Left lung (tissue), 4 donors: ENCODE measurements at regions not wholly inside any gene's neighbourhood (a gene's known extent, or its start where the extent isn't known, plus 50 kb on each side); places are given as distances from the start of the nearest gene placed in this dataset.

ENCODE experiments used
- ATAC-seq: fragments of 200-7000 bp; cut with Tn5 transposase; one replicate; pipeline ENCODE4 v1.9.1; 2020; ENCODE audit warnings: moderate library complexity
- DNase-seq, 4 donors: peaks; one replicate each; pipeline ENCODE4 v3.0.0-alpha.2; 2013 to 2020
- H3K27ac ChIP-seq, 2 donors: fragments of 200-600 bp; sonication (generic) in 1 of 2; one replicate each; pipeline versions ENCODE4 v1.5.0 to v1.8.0; 2020 to 2021
- H3K27me3 ChIP-seq, 2 donors: fragments of 200-600 bp; sonication (generic) in 1 of 2; one replicate each; pipeline versions ENCODE4 v1.5.0 to v1.8.0; 2020 to 2021
- H3K36me3 ChIP-seq, 2 donors: fragments of 200-600 bp; sonication (generic) in 1 of 2; one replicate each; pipeline versions ENCODE4 v1.5.0 to v1.8.0; 2020 to 2021
- H3K4me1 ChIP-seq, 2 donors: fragments of 200-600 bp; one replicate each; pipeline ENCODE4 v1.8.0; 2021
- H3K4me3 ChIP-seq, 2 donors: fragments of 200-600 bp; sonication (generic) in 1 of 2; one replicate each; pipeline versions ENCODE4 v1.5.0 to v1.8.0; 2020 to 2021; ENCODE audit warnings: mild to moderate bottlenecking in 1 of 2
- H3K9me3 ChIP-seq, 2 donors: fragments of 200-600 bp; sonication (generic) in 1 of 2; one replicate each; pipeline versions ENCODE4 v1.5.0 to v1.8.0; 2020 to 2021
- CTCF ChIP-seq, 2 donors: fragments of 200-600 bp; sonication (generic) in 1 of 2; IDR thresholded peaks; one replicate each; pipeline versions ENCODE4 v1.5.0 to v1.8.0; 2021; ENCODE audit warnings: antibody characterized with exemption in 2 of 2
- intact Hi-C, 2 donors: fragments of 100-400 bp; cut with DNase I; formaldehyde crosslinking; loops; one replicate each; pipeline versions ENCODE4 v1.11.2 to v1.14.2; 2022
- donor health status: DM: no; HTN: yes; CAD: no.
- donor health status: DM: no; HTN: no; CAD: no.

GRCh38 chr11:34564406-34564805 lies 50.8 kb upstream of the ELF5 start:
- no peak for TF ChIP-seq CTCF (IDR thresholded peaks at IDR 0.05)
- H3K27ac ChIP-seq: no peak overlapping the region
- no peaks in the 10 kb centered on the region for H3K27me3 ChIP-seq
- peak; percentile 45 for ATAC-seq
- no peak overlapping the region for H3K4me3 ChIP-seq
- H3K9me3 ChIP-seq: no peaks in the 10 kb centered on the region
- intact Hi-C loops: no loop called here
- H3K36me3 ChIP-seq: no peaks in the 10 kb centered on the region
- H3K4me1 ChIP-seq: no peaks in the 10 kb centered on the region
- no peak for DNase-seq

GRCh38 chr11:34564807-34565241 lies 51.2 kb upstream of the ELF5 start:
- no peak overlapping the region for H3K4me3 ChIP-seq
- no peak for TF ChIP-seq CTCF (IDR thresholded peaks at IDR 0.05)
- intact Hi-C loops: no loop called here
- DNase-seq (no peak), ATAC-seq (peak; percentile 45)
- H3K27ac ChIP-seq: no peak overlapping the region
- no peaks in the 10 kb centered on the region for H3K27me3 ChIP-seq
- no peaks in the 10 kb centered on the region for H3K4me1 ChIP-seq
- no peaks in the 10 kb centered on the region for H3K9me3 ChIP-seq
- H3K36me3 ChIP-seq: no peaks in the 10 kb centered on the region

- Histone ChIP-seq H3K27me3 (no peaks in the 10 kb centered on the region), H3K4me1 (no peaks in the 10 kb centered on the region), H3K36me3 (no peaks in the 10 kb centered on the region), H3K27ac (no peak overlapping the region), H3K9me3 (no peaks in the 10 kb centered on the region), H3K4me3 (no peak overlapping the region)
- intact Hi-C loops: no loop called here
- DNase-seq: no peak
- ATAC-seq: peak; percentile 50
- TF ChIP-seq CTCF (IDR thresholded peaks at IDR 0.05): peak; percentile 15 to 30
These were observed 52.0 kb upstream of the ELF5 start for GRCh38 chr11:34565417-34566207.

GRCh38 chr11:34566208-34566551 lies 52.6 kb upstream of the ELF5 start:
- no peak for ATAC-seq
- H3K27me3 ChIP-seq: no peaks in the 10 kb centered on the region
- DNase-seq: no peak
- H3K27ac ChIP-seq: no peak overlapping the region
- no peaks in the 10 kb centered on the region for H3K36me3 ChIP-seq
- intact Hi-C loops: no loop called here
- H3K4me1 ChIP-seq: no peaks in the 10 kb centered on the region
- no peak overlapping the region for H3K4me3 ChIP-seq
- H3K9me3 ChIP-seq: no peaks in the 10 kb centered on the region
- no peak for TF ChIP-seq CTCF (IDR thresholded peaks at IDR 0.05)

- no peaks in the 10 kb centered on the region for H3K36me3 ChIP-seq
- TF ChIP-seq CTCF (IDR thresholded peaks at IDR 0.05): no peak
- H3K9me3 ChIP-seq: no peaks in the 10 kb centered on the region
- H3K4me3 ChIP-seq: no peak overlapping the region
- ATAC-seq (no peak), DNase-seq (no peak)
- no peaks in the 10 kb centered on the region for H3K27me3 ChIP-seq
- intact Hi-C loops: no loop called here
- H3K4me1 ChIP-seq: no peaks in the 10 kb centered on the region
- no peak overlapping the region for H3K27ac ChIP-seq
These were observed 53.1 kb upstream of the ELF5 start for GRCh38 chr11:34566736-34567135.
